ENCODE measurements at regions not wholly inside any gene's neighbourhood (a gene's known extent, or its start where the extent isn't known, plus 50 kb on each side); places are given as distances from the start of the nearest gene placed in this dataset.

DNA sequence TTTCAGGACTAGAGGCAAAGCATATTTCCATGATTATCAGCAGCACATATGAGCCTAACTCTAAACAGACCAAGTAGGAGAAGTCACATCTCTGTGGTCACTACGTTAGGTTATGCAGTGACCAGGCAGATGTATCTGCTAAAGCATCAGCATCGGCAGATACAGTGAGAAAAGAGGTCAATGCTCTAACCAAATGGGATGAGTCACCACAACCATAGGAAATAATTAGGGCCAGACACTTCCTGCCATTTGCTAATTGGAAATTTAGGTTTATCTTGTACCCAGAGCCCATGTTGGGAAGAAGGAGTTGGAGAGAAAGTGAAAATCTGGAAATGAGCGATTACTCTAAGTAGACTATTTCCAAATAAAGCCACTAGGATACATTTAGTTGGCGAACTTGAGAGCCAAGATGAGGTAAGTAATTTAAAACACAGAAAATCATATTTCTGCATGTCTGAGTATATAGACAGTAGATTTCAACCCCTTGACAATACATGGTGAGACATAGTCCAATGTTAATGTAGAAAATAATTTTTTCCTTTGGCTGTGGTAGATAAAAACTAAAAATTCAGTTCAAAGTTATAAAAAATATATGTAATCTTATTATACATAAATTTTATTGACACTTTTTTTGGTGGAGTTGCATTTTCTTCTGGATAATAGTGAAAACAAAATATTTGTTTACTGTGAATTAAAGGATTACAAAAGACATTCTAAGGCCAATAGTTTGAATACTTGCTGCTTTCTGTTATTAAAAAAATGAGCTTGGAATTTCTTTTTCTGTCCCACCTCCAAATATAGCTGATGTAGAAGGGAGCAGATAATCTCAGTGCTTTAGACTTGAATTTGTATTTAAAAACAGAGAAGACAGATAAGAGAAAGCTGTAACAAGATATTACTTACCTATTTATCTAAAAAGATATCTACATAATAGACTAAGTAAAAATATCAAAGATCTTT lies 104.4 kb upstream of the CSNK1A1L start:
- intact Hi-C loops (cut with DNase I; ENCODE audit: low total_unique reads): no loop called here
- no peak overlapping the region for H3K27ac ChIP-seq
- no peaks in the 10 kb centered on the region for H3K9me3 ChIP-seq
- H3K27me3 ChIP-seq: no peaks in the 10 kb centered on the region
- no peak overlapping the region for H3K4me3 ChIP-seq
- TF ChIP-seq, protein P1, sequence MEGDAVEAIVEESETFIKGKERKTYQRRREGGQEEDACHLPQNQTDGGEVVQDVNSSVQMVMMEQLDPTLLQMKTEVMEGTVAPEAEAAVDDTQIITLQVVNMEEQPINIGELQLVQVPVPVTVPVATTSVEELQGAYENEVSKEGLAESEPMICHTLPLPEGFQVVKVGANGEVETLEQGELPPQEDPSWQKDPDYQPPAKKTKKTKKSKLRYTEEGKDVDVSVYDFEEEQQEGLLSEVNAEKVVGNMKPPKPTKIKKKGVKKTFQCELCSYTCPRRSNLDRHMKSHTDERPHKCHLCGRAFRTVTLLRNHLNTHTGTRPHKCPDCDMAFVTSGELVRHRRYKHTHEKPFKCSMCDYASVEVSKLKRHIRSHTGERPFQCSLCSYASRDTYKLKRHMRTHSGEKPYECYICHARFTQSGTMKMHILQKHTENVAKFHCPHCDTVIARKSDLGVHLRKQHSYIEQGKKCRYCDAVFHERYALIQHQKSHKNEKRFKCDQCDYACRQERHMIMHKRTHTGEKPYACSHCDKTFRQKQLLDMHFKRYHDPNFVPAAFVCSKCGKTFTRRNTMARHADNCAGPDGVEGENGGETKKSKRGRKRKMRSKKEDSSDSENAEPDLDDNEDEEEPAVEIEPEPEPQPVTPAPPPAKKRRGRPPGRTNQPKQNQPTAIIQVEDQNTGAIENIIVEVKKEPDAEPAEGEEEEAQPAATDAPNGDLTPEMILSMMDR (IDR thresholded peaks at IDR 0.05): no peak
- H3K36me3 ChIP-seq: no peaks in the 10 kb centered on the region
- no peak for DNase-seq
- H3K4me1 ChIP-seq: peaks cover 0 to 16% (median 0%) of the 10 kb centered on the region in 4 donors

DNA sequence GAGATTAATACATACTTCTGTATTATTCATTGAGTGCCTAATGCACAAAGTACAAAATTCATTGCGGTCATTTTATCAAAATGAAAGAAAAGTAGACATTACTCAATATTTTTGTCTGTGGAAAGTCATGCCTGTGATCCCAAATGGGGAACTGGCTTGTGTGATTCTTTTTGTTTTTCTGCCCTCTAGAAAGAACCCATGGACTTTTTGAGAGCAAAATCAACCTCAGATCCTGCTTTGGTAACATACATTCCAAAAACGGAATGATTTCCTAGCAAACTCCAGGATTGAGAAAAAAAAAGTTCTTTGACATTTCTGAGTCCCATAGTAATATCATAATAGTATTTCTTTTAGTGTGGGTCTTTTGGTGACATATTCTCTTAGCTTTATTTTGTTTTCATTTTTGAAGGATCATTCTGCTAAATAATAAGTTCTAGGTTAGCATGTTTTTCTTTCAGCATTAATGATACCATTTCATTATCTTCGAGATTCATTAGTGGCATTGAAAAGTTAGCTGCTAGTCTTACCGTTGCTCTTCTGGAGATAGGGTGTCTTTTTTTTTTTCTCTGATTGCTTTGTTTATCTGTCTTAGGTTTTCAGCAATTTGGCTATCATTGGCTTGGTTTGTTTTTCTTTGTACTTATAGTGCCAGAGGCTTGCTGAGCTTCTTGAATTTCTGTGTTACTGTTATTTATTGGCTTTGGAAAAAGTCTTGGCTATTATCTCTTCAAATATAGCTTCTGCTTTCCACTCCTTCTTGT lies 102.4 kb upstream of the CSNK1A1L start:
- Histone ChIP-seq H3K9me3 (no peaks in the 10 kb centered on the region), H3K4me3 (peak overlapping the region in 1 of 2 donors; percentile 3), H3K27me3 (no peaks in the 10 kb centered on the region), H3K27ac (peak overlapping the region; percentile 10 to 21), H3K4me1 (peaks cover 0 to 16% (median 0%) of the 10 kb centered on the region in 4 donors), H3K36me3 (no peaks in the 10 kb centered on the region)
- DNase-seq: no peak
- TF ChIP-seq, protein P1 (IDR thresholded peaks at IDR 0.05): no peak
- intact Hi-C loops (cut with DNase I; ENCODE audit: low total_unique reads): loop anchor here (1.0 kb wide), 1 partner anchor 38 kb away; no protein-coding TSS in a partner anchor

DNA sequence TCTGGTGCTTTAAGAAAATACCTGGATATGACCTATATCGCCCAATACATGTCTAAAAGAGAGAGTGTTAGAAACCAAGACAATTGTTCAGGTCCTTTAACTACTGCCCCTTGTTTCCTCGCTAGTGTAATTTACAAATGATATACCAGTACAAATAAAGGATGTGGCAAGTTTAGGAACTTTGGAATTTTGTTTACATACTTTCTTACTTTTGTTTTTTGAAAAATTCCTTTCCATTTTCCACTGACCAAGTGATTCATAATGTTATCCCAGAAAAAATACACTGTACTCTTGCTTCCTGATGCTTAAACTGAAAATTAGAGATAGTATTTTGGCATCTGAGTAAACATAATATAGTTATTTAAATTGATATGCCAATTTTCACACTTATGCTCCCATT lies 96.8 kb upstream of the CSNK1A1L start:
- intact Hi-C loops (cut with DNase I; ENCODE audit: low total_unique reads): no loop called here
- Histone ChIP-seq H3K36me3 (no peaks in the 10 kb centered on the region), H3K27ac (no peak overlapping the region), H3K9me3 (no peaks in the 10 kb centered on the region), H3K27me3 (no peaks in the 10 kb centered on the region), H3K4me1 (peaks cover 0 to 9% (median 0%) of the 10 kb centered on the region in 4 donors), H3K4me3 (no peak overlapping the region)
- TF ChIP-seq, protein P1 (IDR thresholded peaks at IDR 0.05): no peak
- DNase-seq: no peak

DNA sequence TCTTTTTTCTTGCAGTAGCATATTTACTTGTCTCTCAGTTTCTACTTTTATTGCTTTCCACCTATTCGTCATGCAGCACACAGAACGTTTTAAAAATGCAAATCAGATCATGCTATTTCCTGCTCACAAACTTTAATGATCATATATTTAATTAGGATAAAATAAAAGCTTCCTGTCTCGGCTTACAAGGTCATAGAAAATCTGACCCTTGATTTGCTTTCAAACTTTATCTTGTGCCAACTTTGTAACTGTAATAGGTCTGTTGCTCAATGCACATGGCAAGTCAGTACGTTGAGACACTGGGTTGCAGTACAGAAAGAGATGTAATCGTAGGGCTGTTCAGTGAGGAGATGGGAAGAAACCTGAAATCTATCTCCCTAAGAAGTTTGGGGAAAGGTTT lies 95.6 kb upstream of the CSNK1A1L start:
- DNase-seq: no peak
- Histone ChIP-seq H3K36me3 (no peaks in the 10 kb centered on the region), H3K4me3 (no peak overlapping the region), H3K4me1 (peaks cover 0 to 6% (median 0%) of the 10 kb centered on the region in 4 donors), H3K27me3 (no peaks in the 10 kb centered on the region), H3K9me3 (no peaks in the 10 kb centered on the region), H3K27ac (no peak overlapping the region)
- intact Hi-C loops (cut with DNase I; ENCODE audit: low total_unique reads): no loop called here
- TF ChIP-seq, protein P1 (IDR thresholded peaks at IDR 0.05): no peak

DNA sequence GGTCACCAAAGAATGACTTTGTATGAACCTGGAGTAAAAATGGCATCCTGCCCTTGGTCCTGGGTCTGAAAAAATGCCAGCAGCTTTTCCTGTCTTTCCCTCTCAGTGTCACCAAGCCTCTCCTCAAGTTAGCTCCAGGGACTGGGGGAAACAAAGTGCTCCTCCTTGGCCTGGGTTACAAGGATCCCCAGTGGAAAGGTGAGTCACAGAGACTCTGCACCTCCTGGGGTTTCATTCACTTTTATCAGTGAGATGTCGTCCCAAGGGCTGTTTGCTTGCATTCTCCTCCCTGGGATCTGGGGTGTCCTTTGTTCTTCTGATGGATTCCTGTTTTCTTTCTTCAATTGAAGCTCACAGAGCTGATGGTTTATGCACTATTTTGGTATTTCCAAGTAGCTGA lies 93.2 kb upstream of the CSNK1A1L start:
- intact Hi-C loops (cut with DNase I; ENCODE audit: low total_unique reads): no loop called here
- H3K27ac ChIP-seq: no peak overlapping the region
- H3K36me3 ChIP-seq: no peaks in the 10 kb centered on the region
- no peak for DNase-seq
- no peak overlapping the region for H3K4me3 ChIP-seq
- peaks cover 0 to 6% (median 0%) of the 10 kb centered on the region in 4 donors for H3K4me1 ChIP-seq
- no peaks in the 10 kb centered on the region for H3K9me3 ChIP-seq
- no peaks in the 10 kb centered on the region for H3K27me3 ChIP-seq
- TF ChIP-seq, protein P1 (IDR thresholded peaks at IDR 0.05): no peak

Measured in tibial artery (tissue), 4 donors.